DMS153 treated with DMSO at 0.1 percent for 48 hours (cell line): ENCODE measurements at regions not wholly inside any gene's neighbourhood (a gene's known extent, or its start where the extent isn't known, plus 50 kb on each side); places are given as distances from the start of the nearest gene placed in this dataset.
"Not testable (repeated sequence)": the region's sequence is repeated elsewhere in the genome, so short reads cannot be mapped to it uniquely, and the experiment has no call there.

Experiments used
- DNase-seq: peaks from one replicate; lab custom pipeline; 2025; ENCODE audit not compliant: unreplicated experiment; lab: John Stamatoyannopoulos, UW

- no peak for DNase-seq
Observed at GRCh38 chr10:91080776-91081175, 139.7 kb upstream of the PCGF5 start.

GRCh38 chr10:91082447-91082846 is 138.0 kb upstream of the PCGF5 start:
- DNase-seq, result no peak

DNA sequence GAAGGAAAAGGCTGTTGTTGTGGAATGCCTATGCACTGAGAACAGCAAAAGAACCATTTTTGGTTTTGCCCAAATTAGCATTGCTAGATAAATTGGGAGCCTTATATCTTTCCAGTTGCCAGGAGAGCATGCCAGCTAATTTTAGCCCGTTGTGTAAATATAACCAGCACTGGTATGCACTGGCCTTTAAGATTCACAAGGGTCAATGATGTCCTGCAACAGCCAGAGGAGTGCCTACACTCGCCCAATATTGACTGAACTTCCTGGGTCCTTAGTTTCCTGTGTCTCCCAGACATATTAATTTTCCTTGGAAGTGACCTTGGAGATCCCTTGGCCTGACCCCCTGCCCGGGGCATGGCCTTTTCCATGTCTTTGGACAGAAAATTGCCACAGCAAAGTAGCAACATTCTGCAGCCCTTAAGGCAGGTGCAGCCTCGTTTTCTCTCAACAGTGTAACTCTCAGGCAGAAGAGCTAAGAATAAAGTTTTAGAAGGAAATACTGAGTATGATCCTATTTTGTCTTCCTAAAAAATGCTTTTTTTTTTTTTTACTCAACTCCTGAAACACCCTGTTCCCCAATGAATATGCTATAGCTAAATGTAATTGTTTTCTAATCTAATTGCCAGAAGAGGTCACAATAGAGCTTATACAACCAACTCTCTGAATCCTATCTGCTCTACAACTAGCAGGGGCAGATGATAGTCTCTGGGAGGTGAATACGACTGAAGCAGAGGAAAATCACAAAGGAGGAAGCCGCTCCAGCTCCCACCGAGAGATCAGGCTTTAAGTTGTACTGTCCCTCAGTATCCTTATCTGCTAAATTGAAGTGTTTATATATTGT is 131.9 kb upstream of the PCGF5 start:
- no peak for DNase-seq

DNA sequence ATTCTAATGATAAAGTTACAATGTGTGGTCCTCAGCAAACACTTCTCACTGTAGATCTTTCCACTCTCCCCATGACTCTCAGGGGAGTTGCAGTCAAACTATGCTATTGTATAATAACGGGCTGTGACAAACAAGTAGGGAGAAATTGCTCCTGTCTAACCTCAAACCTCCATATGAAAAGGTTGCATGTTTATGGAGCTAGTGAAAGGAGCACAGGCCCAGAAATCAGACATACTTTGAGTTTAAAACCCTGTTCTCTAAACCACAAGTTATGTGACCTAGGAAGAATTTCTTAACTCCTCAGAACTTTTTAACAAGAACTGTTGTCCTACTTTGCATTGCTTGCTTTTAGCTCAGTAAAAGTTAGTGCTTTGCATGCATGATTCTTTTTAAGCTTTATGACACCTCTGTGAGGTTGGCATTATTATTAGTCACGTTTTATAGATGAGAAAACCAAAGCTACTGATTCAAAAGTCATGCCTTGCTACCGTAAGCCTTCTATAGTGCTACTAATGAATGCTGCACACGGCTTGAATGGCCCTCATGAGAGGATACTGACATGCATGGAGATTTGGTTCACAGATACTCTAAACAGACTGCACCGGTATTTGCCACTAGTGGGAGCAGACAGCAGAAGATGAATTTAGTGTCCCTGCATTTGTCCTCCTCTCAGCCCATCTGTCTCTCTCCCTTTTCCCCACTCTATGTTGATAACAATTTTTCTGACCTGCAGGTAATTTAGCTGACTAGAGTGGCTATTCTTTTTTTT is 129.5 kb upstream of the PCGF5 start:
- no peak for DNase-seq

DNA sequence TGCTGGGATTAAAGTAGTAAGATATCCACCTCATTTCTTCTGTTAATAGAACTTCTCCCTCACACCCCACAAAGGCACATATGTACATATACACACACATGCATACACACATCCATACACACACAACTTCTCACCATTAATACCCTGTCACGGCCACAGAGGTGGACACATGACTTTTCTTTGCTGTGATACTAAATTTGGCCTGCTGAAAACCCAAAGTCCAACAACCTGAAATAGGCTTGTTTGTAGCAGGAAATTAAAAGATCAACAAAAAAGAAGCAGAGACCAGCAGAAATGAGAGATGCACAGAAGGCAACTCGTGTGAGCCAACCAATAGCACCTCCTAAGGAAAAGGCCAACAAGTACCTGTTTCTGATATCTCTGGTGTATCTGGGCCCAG is 128.7 kb upstream of the PCGF5 start:
- DNase-seq, result no peak

DNA sequence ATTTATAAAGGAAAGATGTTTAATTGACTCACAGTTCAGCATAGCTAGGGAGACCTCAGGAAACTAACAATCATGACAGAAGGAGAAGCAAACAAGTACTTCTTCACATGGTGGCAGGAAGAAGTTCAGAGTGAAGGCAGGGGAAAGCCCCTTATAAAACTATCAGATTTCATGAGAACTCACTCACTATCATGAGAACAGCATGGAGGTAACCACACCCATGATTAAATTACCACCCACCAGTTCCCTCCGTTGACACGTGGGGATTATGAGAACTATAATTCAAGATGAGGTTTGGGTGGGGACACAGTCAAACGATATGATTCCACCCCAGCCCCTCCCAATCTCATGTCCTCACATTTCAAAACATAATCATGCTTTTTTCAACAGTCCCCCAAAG is 124.2 kb upstream of the PCGF5 start:
- no peak for DNase-seq

- DNase-seq, result no peak
Observed at GRCh38 chr10:91097313-91097712, 123.2 kb upstream of the PCGF5 start.

DNA sequence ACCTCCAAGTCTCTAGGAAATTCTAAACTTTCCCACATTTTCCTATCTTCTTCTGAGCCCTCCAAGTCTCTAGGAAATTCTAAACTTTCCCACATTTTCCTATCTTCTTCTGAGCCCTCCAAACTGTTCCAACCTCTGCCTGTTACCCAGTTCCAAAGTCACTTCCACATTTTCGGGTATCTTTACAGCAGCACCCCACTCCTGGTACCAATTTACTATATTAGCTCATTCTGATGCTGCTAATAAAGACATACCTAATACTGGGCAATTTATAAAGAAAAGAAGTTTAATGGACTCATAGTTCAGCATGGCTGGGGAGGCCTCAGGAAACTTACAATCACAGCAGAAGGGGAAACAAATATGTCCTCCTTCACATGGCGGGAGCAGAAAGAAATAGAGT is 122.4 kb upstream of the PCGF5 start:
- DNase-seq, result not testable (repeated sequence)

DNA sequence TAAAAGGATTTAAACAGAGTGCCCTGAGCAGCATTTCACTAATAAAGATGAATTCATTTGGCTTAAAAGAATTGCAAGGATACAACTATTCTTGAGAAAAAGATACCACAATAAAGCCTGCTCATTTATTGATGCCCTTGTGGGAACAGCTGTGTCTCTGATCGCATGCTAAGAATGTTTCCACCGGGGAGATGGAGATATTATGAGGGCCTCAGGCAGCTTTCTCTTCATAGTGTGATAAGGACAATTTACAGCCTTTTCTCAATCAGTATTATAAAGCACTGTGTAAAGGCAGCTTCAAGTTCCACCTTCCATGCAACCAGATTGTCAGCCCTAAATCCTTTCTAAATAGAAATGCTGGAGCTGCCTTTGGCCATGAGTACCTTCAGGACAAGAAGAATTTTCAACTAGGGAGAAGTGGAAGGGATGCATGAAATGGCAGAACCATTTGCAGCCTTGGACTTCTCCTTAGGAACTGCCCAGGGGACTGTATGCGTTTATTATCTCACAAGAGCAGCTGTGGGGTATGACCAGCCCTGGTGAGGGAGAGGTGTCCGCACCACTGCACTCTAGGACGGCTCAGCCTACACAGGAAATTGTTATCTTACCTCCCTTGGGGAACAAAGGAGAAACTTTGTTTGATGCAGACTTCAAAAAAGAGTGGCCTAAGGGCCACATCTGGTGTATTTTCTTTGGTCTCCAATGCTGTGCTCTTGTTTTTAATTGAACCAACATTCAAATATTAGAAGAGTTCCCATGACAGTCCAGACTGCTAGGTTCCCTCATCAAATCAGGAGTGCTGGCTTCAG is 116.9 kb upstream of the PCGF5 start:
- no peak for DNase-seq

DNA sequence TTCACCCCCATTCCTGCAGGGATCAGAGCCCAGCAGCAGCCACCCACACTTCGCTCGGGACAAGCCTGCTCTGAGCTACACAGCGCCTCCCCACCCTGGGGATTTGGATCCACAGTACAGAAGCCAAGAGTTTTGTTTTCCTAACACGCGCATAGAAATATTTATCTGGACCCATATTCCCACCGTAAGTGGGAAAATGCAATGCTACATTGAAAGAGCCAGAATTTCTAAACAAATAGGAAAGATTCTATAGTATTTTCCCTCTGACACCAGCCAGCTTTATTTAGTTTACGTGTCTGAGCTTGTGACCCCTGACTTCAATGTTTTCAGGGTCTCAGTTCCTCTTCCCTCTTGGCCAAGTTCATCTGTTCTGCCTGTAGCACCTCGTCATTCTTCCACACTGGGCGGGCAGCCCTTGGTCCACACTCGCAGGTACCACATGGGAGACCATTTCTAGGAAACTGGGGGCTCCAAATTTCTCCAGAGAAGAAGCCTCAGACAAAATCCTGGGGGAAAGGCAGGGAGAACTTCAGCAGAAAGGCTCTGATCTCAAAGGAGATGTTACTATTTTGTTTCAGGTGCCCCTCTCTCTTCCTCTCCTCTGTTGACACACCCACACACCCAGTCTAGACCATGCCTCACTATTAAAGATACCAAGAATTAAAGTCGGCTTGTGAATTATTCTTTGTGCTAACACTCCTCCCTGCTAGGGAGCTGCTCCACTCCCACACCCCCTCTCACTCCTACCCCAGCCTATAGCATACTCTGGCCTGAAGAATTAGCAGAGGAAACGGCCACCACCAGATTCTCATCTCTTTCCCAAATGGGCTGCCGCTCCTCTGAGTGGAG is 116.0 kb upstream of the PCGF5 start:
- no peak for DNase-seq

- no peak for DNase-seq
Observed at GRCh38 chr10:91105269-91105668, 115.2 kb upstream of the PCGF5 start.

- DNase-seq, result no peak
Observed at GRCh38 chr10:91108820-91109219, 111.6 kb upstream of the PCGF5 start.

DNA sequence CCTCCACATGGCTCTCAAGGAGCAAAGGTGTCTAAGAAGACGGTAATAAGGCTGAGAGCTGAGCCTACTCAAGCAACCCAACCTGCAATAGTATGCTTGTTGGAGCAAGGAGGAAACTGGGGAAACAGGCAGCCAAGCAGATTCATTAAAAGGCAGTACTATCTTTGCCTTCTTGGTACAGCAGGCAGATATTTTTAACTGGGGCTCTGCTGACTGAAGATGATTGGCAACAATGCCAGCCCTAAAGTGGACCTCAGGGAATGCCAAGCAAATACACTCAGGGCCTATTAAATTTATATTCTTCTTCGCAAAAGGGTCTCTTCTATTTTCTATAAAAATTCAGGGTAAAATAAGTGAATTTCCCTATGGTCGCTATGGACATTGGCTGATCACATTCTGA is 109.4 kb upstream of the PCGF5 start:
- DNase-seq, result no peak

DNA sequence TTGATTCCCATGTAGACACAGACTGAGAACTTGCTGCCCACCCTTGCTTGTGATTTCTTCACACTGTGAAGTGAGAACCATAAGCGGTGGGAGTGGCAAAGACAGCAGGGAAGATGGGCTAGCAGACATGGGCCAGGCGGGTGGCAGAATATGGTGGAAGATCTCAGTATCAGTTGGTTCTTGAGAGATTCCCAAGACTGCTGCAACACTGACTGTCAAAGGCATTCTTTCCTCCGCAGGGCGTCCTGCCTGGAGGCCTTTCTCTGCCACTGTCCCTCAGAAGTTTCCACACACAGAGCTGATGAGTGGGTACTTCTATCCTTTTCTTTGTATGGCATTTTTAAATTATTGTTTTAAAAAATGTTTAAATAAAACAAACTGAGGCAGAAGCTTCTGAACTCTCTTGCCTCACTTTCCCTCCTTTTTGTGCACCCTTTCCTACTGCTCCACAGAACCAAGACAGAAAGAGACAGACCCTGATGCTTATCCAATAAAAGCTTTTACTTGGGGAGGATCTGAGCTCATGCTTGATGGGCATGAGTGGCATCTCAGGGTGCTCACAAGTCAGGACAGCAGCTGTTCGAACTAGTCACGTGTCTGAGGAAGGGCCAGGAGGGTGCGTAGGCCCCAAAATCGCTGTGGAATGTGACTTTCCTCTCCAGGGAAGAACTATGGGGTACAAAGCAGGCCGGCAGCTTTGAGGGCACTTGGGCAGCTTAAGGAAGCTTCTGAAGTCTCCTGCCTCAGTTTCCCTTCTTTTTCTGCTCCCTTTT is 104.7 kb upstream of the PCGF5 start:
- DNase-seq, result no peak

GRCh38 chr10:91117505-91117904 is 103.0 kb upstream of the PCGF5 start:
- no peak for DNase-seq

DNA sequence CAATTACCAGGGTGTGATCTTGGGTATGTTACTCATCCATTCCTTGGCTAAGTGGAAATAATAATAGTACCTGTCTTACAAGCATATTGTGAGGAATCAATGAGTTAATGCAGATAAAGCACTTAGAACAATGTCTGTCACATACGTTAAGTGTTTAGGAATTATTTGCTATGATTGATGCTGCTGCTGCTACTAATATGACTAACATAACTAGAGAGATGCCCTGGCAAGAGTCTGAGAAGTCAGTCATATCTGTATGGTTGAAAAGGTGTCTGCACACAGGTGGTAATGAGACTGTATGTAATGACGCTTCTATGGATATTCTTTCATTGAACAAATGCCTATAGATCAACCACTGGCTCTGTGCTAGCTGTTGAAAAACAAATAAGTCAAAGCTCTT is 100.1 kb upstream of the PCGF5 start:
- DNase-seq, result no peak

DNA sequence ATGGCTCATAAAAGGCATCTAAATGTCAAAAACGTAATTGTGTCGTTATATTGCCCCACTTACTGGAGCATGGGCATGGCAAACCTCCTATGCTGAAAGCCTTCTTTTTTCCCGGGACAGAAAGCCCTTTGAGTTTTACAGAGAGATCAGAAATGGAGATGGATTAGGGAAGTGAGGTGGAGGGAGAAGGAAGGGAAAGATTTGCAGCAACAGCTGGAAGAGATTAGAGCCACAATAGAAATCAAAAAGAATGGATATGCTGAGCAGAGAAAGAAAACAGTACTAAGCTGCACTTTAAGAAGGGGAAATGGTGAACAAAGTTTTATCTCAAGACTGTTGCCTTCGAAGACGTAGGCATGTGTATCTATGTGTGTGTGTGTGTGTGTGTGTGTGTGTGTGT is 97.2 kb upstream of the PCGF5 start:
- no peak for DNase-seq

DNA sequence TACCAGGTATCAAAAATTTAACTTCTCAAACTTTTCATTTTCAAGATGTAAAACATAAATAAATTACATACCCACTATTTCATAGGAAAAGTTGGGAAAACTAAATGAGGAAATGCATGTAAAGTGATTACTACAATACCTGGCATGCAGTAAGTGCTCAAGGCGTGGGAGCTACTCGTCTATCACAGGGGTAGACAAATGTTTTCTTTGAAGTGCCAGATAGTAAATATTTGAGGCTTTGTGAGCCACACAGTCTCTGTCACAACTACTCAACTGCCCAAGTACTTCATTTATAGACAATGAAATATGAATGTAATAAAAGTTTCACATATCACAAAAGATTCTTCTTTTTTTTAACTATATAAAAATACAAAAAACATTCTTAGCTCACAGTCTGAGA is 96.4 kb upstream of the PCGF5 start:
- no peak for DNase-seq

GRCh38 chr10:91126471-91126870 is 94.0 kb upstream of the PCGF5 start:
- no peak for DNase-seq
